AG04449 (cell line): ENCODE measurements at regions not wholly inside any gene's neighbourhood (a gene's known extent, or its start where the extent isn't known, plus 50 kb on each side); places are given as distances from the start of the nearest gene placed in this dataset.

Experiments used
- CTCF ChIA-PET: fragments of 350-600 bp; formaldehyde crosslinking; extraction: SDS; loops from one replicate; lab custom pipeline; 2021; ENCODE audit warnings: antibody characterized with exemption; lab: Yijun Ruan, JAX
- POLR2A ChIA-PET: fragments of 400-600, 350-600 bp; formaldehyde crosslinking; extraction: SDS; loops from one replicate; lab custom pipeline; 2020; ENCODE audit warnings: antibody characterized with exemption, inconsistent platforms; lab: Yijun Ruan, JAX
- DNase-seq: peaks from one replicate; pipeline ENCODE4 v3.0.0-alpha.2; 2010; ENCODE audit warnings: low read depth, low spot score
- H3K4me3 ChIP-seq: 2 replicates; pipeline ENCODE4 v1.5.1; 2011; ENCODE audit warnings: low read depth, mild to moderate bottlenecking, control low read depth, low read length
- TF ChIP-seq, protein P1 (sequence below): IDR thresholded peaks from one replicate; pipeline ENCODE4 v1.5.1; 2011; ENCODE audit warnings: mild to moderate bottlenecking, moderate library complexity, low read length, control low read depth, inconsistent platforms; ENCODE audit not compliant: insufficient read depth; ENCODE audit errors: missing control alignments

DNA sequence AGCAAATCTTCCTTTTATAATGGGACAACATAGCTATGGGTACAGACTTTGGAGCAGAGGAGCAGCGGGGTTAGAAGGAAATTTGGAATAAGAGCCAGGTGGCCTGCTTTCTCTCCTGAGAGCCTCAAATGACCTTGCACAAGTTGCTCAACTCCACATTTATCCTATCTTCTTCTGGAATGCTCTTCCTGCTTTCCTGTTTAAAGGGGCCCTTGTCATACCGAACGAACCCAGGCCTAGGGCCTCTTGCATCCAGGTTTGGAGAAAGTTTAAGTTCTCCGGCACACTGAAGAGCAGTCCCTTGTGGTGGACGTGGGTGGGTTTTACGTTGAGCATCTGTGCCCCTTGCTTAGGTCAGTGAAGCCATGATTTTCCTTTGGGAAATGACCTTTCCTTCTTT lies 197.9 kb upstream of the NR3C1 start:
- no peak overlapping the region for H3K4me3 ChIP-seq
- TF ChIP-seq, protein P1, sequence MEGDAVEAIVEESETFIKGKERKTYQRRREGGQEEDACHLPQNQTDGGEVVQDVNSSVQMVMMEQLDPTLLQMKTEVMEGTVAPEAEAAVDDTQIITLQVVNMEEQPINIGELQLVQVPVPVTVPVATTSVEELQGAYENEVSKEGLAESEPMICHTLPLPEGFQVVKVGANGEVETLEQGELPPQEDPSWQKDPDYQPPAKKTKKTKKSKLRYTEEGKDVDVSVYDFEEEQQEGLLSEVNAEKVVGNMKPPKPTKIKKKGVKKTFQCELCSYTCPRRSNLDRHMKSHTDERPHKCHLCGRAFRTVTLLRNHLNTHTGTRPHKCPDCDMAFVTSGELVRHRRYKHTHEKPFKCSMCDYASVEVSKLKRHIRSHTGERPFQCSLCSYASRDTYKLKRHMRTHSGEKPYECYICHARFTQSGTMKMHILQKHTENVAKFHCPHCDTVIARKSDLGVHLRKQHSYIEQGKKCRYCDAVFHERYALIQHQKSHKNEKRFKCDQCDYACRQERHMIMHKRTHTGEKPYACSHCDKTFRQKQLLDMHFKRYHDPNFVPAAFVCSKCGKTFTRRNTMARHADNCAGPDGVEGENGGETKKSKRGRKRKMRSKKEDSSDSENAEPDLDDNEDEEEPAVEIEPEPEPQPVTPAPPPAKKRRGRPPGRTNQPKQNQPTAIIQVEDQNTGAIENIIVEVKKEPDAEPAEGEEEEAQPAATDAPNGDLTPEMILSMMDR = no peak
- CTCF ChIA-PET = no interaction called here
- POLR2A ChIA-PET = no interaction called here
- no peak for DNase-seq

DNA sequence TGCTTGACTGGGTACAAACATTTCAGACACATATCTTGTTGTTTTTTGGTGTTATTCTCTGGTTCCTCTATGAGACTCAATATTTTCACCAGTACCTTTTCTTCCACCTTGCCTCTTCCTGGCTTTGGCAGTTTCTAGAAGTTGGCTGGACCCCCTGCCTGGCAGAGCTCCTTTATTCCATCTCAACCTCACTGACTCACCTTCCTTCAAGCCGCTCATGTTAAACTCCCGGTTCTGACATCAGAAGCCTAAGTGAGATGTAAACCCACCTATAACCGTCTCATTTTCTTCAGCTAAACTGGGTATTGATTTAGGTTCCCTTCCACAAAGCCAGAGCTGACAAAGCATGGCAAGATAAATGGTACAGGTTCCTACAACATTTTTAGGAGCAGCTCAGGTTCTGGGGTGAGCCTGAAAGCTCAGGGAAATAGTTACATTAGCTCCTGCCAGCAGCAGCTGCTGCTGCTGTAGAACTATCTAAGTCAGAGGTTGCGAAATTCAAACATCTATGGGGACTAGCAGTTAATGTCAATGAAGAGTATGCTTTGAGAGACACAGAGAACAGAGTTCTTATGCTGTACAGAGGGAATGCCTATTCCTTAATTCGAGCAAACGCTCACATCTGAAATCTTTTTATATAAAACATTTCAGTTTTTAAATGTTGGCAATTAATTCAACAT lies 197.1 kb upstream of the NR3C1 start:
- POLR2A ChIA-PET = no interaction called here
- H3K4me3 ChIP-seq = no peak overlapping the region
- TF ChIP-seq, protein P1 = no peak
- CTCF ChIA-PET = interaction anchor here (0.9 kb wide), 1 partner anchor 9 kb away, joined by 3 read pairs; no protein-coding TSS in a partner anchor
- DNase-seq = no peak

DNA sequence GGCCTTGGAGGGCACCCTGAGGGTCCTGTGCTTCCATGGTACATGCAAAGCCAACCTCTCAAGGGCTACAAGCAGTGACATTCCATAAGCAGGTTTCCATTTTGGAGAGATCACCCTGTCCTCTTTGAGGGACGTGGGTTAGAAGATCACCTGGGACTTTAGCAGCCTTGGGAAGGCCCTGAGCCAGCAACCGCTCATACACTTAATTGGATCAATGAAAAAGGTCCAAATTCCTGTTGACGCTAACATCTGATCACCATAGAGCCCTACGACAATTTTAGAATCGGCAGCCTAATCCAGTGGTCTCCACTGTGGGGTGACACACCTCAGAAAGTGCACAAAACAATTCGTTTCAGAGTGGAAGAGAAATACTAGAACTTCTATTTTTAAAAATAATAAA lies 196.0 kb upstream of the NR3C1 start:
- H3K4me3 ChIP-seq = no peak overlapping the region
- TF ChIP-seq, protein P1 = no peak
- ChIA-PET CTCF (no interaction called here), POLR2A (no interaction called here)
- no peak for DNase-seq

DNA sequence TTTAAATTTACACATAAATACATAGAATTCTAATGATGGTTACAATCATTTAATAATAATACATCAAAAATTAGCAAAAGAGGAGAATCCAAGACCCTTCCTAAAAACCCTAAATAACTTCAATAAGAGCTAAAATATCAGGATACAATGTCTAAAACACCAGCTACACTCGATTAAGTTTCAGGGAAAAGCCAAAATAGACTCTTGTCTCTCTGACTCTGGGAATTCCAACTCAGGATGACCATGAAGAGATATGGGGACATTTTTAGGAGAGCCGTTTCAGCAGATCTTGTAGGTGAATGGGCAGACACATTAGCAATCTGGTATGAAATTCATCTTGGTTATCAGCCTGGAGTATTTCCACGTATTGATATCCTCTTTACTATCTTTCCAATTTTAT lies 193.3 kb upstream of the NR3C1 start:
- no peak overlapping the region for H3K4me3 ChIP-seq
- ChIA-PET POLR2A (no interaction called here), CTCF (no interaction called here)
- no peak for DNase-seq
- TF ChIP-seq, protein P1 = no peak

DNA sequence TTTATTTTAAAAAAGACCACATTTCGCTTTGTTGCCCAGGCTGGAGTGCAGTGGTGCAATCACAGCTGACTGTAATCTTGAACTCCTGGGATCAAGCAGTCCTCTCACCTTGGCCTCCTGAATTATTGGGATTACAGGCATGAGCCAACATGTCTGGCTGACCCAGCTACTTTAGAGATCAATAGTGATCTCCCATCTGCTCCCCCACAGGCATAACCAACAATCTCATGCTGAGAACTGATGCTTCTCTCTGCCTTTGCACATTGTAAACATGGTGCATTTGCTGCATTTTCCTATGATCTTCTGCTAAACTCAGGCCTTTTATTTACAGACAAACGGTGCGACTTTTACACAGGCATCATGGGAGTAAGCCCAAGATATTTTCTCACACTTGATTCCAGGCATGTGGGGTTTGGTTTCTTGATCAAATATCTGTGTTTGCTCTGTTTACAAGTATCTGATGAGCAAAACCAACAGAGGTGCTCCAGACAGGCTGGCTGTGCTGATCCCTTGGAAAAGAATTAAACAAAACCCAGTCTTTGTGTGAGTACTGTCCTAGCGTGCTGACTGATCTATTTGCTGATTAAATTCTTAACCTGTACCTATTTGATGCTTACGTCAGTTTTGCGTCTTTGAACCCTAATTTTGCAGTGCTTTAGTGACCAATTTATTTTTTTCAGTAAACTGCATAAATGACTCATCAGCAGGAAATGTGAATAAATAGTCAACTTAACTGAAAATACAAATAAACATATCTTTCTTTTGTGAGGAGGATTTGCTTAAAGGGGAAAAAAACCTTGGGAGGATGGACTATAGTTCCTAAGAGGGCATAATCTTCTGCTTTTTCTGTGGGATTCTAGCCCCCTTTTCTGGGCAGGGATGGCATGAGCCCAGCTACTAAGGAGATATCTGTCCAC lies 191.7 kb upstream of the NR3C1 start:
- H3K4me3 ChIP-seq = no peak overlapping the region
- ChIA-PET CTCF (no interaction called here), POLR2A (no interaction called here)
- TF ChIP-seq, protein P1 = no peak
- no peak for DNase-seq

DNA sequence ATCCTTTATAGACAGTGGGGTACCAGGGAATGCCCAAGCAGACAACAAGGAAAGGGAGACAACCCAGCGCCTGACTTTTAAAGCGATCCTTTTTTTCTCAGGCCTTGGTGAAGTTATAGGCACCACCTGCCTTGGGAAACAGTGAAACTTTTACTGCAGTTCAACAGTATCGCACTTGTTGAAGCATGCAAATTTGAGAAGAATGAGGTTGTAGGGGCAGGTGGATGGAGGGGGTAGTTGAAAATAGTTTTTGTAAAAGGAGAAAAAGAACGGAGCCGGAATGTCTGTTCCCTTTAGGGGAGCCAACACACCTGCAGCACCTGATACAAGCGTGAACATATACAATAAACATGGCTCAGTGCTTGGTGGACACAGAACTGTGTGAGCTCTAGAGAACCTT lies 190.2 kb upstream of the NR3C1 start:
- TF ChIP-seq, protein P1 = no peak
- no peak for DNase-seq
- CTCF ChIA-PET = no interaction called here
- POLR2A ChIA-PET = no interaction called here
- H3K4me3 ChIP-seq = no peak overlapping the region
